ENCODE measurements at regions not wholly inside any gene's neighbourhood (a gene's known extent, or its start where the extent isn't known, plus 50 kb on each side); places are given as distances from the start of the nearest gene placed in this dataset.

DNA sequence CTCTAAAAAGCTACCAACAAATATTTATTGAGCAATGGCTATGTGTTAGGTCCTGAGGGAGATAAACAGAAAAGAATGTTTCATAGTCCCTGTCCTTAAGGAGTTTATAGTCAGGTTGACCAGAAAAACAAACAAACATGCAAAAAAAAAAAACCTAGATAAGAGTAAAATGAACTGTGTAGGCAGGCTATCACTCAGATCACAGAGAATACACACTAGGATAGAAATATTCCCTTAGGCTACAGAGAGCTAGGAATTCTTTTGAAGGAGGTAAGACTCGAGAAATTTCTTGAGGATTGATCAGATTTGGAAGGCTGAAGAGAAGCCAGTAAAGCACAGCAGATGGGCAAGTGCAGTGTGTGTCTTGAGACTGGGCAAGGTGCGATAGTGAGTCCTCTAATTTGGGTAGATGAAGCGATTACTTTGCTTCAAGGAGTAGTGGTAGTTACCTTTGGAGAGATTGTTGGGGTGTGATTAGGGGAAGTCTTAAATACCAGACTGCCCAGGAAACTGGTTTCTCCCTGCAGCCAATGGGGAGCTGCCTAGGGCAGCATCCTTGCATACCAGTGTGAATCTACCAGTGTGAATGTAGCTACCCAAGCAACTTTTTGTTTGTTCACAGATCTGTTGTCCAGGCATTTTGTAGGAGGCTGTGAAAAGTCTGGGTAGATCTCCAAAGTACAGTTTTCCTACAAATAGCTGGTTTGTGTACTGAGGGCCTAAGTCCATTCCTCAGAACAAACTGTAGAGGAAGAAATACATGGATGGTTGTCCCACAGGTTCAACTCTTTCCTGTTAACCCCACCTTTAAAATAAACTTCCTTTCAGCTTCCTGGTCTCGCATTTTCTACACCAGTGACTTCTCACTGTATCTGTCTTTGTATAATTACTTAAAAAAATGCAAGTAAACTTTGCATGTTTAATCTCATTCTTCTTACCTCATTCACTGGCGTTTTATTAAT, 314.1 kb downstream of the KLF5 start:
- CTCF ChIA-PET, result interaction anchor here (0.6 kb wide), 1 partner anchor 244 kb away, joined by 6 read pairs; no protein-coding TSS in a partner anchor
- no peak for TF ChIP-seq CTCF (conservative IDR thresholded peaks at IDR 0.05; ENCODE audit: low read depth)
- POLR2A ChIA-PET (ENCODE audit: low non-redundant PET), result no interaction called here
- DNase-seq (ENCODE audit: low spot score), result no peak
- no peak overlapping the region for H3K27ac ChIP-seq

GRCh38 chr13:73370066-73370465, 311.3 kb downstream of the KLF5 start:
- ChIA-PET CTCF (interaction anchor here (0.5 kb wide), 1 partner anchor 82 kb away, joined by 6 read pairs; no protein-coding TSS in a partner anchor), POLR2A (ENCODE audit: low non-redundant PET) (no interaction called here)
- no peak overlapping the region for H3K27ac ChIP-seq
- no peak for DNase-seq (ENCODE audit: low spot score)
- TF ChIP-seq CTCF (conservative IDR thresholded peaks at IDR 0.05; ENCODE audit: low read depth), result no peak

- CTCF ChIA-PET, result no interaction called here
- no peak for TF ChIP-seq CTCF (conservative IDR thresholded peaks at IDR 0.05; ENCODE audit: low read depth)
- no peak overlapping the region for H3K27ac ChIP-seq
- POLR2A ChIA-PET (ENCODE audit: low non-redundant PET), result interaction anchor here (0.7 kb wide), 1 partner anchor 56 kb away, joined by 6 read pairs; no protein-coding TSS in a partner anchor
- DNase-seq (ENCODE audit: low spot score), result peak; percentile 13
Measured at GRCh38 chr13:73369095-73369494, 310.3 kb downstream of the KLF5 start.

- no peak for TF ChIP-seq CTCF (conservative IDR thresholded peaks at IDR 0.05; ENCODE audit: low read depth)
- ChIA-PET CTCF (no interaction called here), POLR2A (ENCODE audit: low non-redundant PET) (no interaction called here)
- DNase-seq (ENCODE audit: low spot score), result peak; percentile 67
- no peak overlapping the region for H3K27ac ChIP-seq
Measured at GRCh38 chr13:73368608-73369007, 309.8 kb downstream of the KLF5 start.

GRCh38 chr13:73367886-73368285, 309.1 kb downstream of the KLF5 start:
- ChIA-PET CTCF (interaction anchor here (0.5 to 0.6 kb wide), 2 partner anchors 15 to 173 kb away, joined by 3 to 7 read pairs; no protein-coding TSS in a partner anchor), POLR2A (ENCODE audit: low non-redundant PET) (no interaction called here)
- no peak for TF ChIP-seq CTCF (conservative IDR thresholded peaks at IDR 0.05; ENCODE audit: low read depth)
- no peak for DNase-seq (ENCODE audit: low spot score)
- no peak overlapping the region for H3K27ac ChIP-seq

GRCh38 chr13:73366241-73366640, 307.4 kb downstream of the KLF5 start:
- no peak for DNase-seq (ENCODE audit: low spot score)
- ChIA-PET POLR2A (ENCODE audit: low non-redundant PET) (no interaction called here), CTCF (no interaction called here)
- no peak for TF ChIP-seq CTCF (conservative IDR thresholded peaks at IDR 0.05; ENCODE audit: low read depth)
- peak overlapping the region; percentile 56 for H3K27ac ChIP-seq

Data from RWPE1 (cell line).